ENCODE measurements at regions not wholly inside any gene's neighbourhood (a gene's known extent, or its start where the extent isn't known, plus 50 kb on each side); places are given as distances from the start of the nearest gene placed in this dataset.

DNA sequence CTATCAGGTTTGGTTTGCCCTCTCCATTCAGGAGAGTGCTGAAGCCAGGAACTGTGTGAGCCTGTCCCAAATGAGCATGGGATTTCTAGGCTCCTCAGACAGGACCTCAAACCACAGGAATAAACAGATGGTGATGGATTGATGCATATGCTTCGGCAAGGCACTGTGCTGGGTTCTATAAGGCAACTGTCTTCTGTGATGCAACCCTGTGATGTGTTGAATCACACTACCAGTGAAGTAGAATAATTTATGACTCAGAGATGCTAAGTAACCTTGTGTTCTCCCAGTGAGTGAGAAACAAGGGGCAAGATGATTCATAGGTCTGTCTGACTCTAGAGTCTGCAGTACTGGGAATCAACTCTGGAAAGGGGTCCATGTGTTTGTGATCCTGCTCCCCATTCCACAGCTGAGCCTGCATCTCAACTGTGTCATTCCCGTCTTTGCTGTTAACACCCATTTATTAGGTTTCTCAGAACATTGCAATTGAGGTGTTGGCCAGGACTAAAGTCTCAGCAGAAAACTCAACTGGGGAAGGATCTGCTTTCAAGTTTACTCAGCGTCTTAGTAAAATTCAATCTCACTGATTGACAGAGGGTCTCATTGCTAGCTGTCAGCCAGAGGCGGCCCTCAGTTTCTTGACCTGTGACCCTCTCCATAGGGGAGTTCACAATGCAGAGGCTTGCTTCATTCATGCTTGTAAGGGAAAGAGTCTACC lies 510.1 kb upstream of the CFAP20DC start:
- WGBS (ENCODE audit: insufficient coverage): 77% methylated on average over 4 of the region's 4 CpGs

DNA sequence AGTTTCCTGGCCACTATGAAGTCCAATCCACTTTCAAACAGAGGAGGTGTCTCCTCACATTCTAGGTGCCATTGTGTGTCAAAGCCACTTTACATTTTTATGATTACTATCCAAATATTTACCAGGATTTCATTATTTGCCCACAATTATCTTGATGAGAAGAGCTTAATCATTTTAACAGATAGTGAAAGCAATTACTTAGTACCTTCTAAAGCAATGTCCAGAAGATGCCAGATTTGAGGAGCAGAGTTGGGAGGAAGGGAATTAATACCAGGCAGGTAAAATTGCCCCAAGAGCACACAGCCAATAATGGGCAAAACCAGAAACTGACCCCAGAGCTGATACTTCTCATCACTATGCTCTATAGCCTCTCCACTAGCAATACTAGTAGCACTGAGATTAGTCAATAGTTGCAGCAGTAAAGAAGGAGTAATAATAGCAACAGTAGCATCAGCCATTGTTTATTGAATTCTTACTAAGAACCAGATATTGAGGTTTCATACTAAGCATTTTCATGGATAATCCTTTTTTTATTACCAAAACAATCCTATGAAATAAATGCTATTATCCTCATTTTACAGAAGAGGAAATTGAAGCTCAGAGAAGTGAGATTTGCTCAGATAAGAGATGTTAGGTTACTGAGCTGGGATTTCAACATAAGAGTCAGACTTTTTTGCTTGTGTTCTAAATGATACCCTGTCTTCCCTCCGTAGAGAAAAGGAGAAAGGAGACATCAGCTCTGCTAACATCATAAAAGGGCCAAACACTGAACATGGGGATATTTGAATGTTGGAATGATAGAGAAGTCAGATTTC lies 509.3 kb upstream of the CFAP20DC start:
- Histone ChIP-seq H3K4me3 (ENCODE audit: low read length) (no peak overlapping the region), H3K4me1 (ENCODE audit: control insufficient read depth, insufficient read depth, low read length) (no peaks in the 10 kb centered on the region), H3K9me3 (ENCODE audit: control insufficient read depth, insufficient read depth, low read length) (no peaks in the 10 kb centered on the region), H3K27ac (ENCODE audit: low read length) (no peak overlapping the region), H3K36me3 (ENCODE audit: control insufficient read depth, insufficient read depth, low read length) (no peaks in the 10 kb centered on the region), H3K27me3 (ENCODE audit: control insufficient read depth, insufficient read depth, low read length) (no peaks in the 10 kb centered on the region)
- Mint-ChIP-seq H3K9me3 (no peaks in the 10 kb centered on the region), H3K4me3 (no peak overlapping the region), H3K4me1 (no peaks in the 10 kb centered on the region), H3K36me3 (no peaks in the 10 kb centered on the region), H3K27me3 (ENCODE audit: low read depth in 2 of 2) (peaks cover 8 to 9% of the 10 kb centered on the region in 2 donors), H3K27ac (no peak overlapping the region)
- intact Hi-C loops (cut with micrococcal nuclease): no loop called here
- TF ChIP-seq, protein P1, sequence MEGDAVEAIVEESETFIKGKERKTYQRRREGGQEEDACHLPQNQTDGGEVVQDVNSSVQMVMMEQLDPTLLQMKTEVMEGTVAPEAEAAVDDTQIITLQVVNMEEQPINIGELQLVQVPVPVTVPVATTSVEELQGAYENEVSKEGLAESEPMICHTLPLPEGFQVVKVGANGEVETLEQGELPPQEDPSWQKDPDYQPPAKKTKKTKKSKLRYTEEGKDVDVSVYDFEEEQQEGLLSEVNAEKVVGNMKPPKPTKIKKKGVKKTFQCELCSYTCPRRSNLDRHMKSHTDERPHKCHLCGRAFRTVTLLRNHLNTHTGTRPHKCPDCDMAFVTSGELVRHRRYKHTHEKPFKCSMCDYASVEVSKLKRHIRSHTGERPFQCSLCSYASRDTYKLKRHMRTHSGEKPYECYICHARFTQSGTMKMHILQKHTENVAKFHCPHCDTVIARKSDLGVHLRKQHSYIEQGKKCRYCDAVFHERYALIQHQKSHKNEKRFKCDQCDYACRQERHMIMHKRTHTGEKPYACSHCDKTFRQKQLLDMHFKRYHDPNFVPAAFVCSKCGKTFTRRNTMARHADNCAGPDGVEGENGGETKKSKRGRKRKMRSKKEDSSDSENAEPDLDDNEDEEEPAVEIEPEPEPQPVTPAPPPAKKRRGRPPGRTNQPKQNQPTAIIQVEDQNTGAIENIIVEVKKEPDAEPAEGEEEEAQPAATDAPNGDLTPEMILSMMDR (IDR thresholded peaks at IDR 0.05): no peak
- no peak for ATAC-seq
- DNase-seq: no peak
- no CpG with 5 or more reads among the region's 1 CpG for WGBS (ENCODE audit: insufficient coverage)

More for the DNA sequence above, 510.1 kb upstream of the CFAP20DC start:
- no peaks in the 10 kb centered on the region for H3K27me3 ChIP-seq (ENCODE audit: control insufficient read depth, insufficient read depth, low read length)
- intact Hi-C loops (cut with micrococcal nuclease): no loop called here
- no peak overlapping the region for H3K27ac Mint-ChIP-seq
- DNase-seq (no peak), ATAC-seq (no peak)
- no peak overlapping the region for H3K4me3 ChIP-seq (ENCODE audit: low read length)
- H3K9me3 Mint-ChIP-seq: no peaks in the 10 kb centered on the region
- H3K4me1 ChIP-seq (ENCODE audit: control insufficient read depth, insufficient read depth, low read length): no peaks in the 10 kb centered on the region
- no peak overlapping the region for H3K4me3 Mint-ChIP-seq
- H3K4me1 Mint-ChIP-seq: no peaks in the 10 kb centered on the region
- no peak overlapping the region for H3K27ac ChIP-seq (ENCODE audit: low read length)
- H3K36me3 Mint-ChIP-seq: no peaks in the 10 kb centered on the region
- H3K36me3 ChIP-seq (ENCODE audit: control insufficient read depth, insufficient read depth, low read length): no peaks in the 10 kb centered on the region
- TF ChIP-seq, protein P1 (IDR thresholded peaks at IDR 0.05): no peak
- no peaks in the 10 kb centered on the region for H3K9me3 ChIP-seq (ENCODE audit: control insufficient read depth, insufficient read depth, low read length)
- peaks cover 5 to 8% of the 10 kb centered on the region in 2 donors for H3K27me3 Mint-ChIP-seq (ENCODE audit: low read depth in 2 of 2)

DNA sequence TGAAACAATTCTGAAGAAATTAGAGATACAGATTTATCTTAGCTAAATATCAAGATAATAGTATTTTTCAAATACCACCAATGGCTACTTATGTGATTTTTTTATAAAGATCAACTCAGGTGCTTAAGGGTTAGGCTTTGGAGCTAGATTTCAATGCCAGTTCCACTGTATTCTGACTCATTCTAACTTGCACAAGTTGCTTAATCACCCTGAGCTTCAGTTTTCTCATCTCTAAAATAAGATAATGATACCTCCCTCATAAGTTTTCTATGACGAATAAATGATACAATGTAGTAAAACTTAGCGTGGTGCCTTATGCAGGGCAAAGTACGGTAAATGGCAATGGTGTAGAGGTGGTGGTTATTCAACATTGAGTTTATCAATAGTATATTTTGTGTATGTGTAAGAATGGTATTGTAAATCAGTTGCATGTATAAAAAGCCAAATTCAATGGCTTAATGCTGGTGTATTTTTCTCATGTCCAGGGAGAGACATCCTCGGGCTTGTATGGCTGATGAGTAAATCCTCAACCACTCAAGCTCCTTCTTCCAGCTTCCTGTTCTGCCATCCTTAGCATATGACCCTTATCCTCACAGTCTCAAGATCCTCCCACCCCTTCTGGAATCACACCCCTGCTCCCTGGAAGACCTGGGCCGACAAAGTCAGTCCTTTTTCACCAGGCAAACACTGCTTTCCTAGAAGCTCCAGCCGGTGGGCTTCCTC lies 505.9 kb upstream of the CFAP20DC start:
- ATAC-seq (no peak), DNase-seq (no peak)
- Mint-ChIP-seq H3K36me3 (no peaks in the 10 kb centered on the region), H3K4me3 (no peak overlapping the region), H3K9me3 (no peaks in the 10 kb centered on the region), H3K27ac (no peak overlapping the region), H3K4me1 (no peaks in the 10 kb centered on the region), H3K27me3 (ENCODE audit: low read depth in 2 of 2) (peaks cover 9% of the 10 kb centered on the region in 2 donors)
- no peaks in the 10 kb centered on the region for H3K36me3 ChIP-seq (ENCODE audit: control insufficient read depth, insufficient read depth, low read length)
- no peaks in the 10 kb centered on the region for H3K4me1 ChIP-seq (ENCODE audit: control insufficient read depth, insufficient read depth, low read length)
- no peak overlapping the region for H3K4me3 ChIP-seq (ENCODE audit: low read length)
- no peak overlapping the region for H3K27ac ChIP-seq (ENCODE audit: low read length)
- TF ChIP-seq, protein P1 (IDR thresholded peaks at IDR 0.05): no peak
- no peaks in the 10 kb centered on the region for H3K9me3 ChIP-seq (ENCODE audit: control insufficient read depth, insufficient read depth, low read length)
- H3K27me3 ChIP-seq (ENCODE audit: control insufficient read depth, insufficient read depth, low read length): no peaks in the 10 kb centered on the region
- intact Hi-C loops (cut with micrococcal nuclease): no loop called here
- WGBS (ENCODE audit: insufficient coverage): 87% methylated on average over 6 of the region's 6 CpGs
